Upper lobe of right lung (tissue), 1 donor: ENCODE measurements at regions not wholly inside any gene's neighbourhood (a gene's known extent, or its start where the extent isn't known, plus 50 kb on each side); places are given as distances from the start of the nearest gene placed in this dataset.
A peak's percentile ranks its signal among the peaks of the same experiment; 100 is the strongest.

Source experiments
- ATAC-seq: fragments of 200-7000 bp; cut with Tn5 transposase; one replicate; pipeline ENCODE4 v1.9.1; 2020; ENCODE audit warnings: mild to moderate bottlenecking, moderate library complexity
- DNase-seq: peaks from one replicate; pipeline ENCODE4 v3.0.0-alpha.2; 2020
- H3K27ac ChIP-seq: fragments of 200-600 bp; one replicate; pipeline ENCODE4 v1.8.0; 2022
- H3K27me3 ChIP-seq: fragments of 200-600 bp; one replicate; pipeline ENCODE4 v1.8.0; 2022; ENCODE audit warnings: mild to moderate bottlenecking
- H3K36me3 ChIP-seq: fragments of 200-600 bp; one replicate; pipeline ENCODE4 v1.8.0; 2022
- H3K4me1 ChIP-seq: fragments of 200-600 bp; one replicate; pipeline ENCODE4 v1.8.0; 2022
- H3K4me3 ChIP-seq: fragments of 200-600 bp; one replicate; pipeline ENCODE4 v1.8.0; 2022; ENCODE audit warnings: mild to moderate bottlenecking
- H3K9me3 ChIP-seq: fragments of 200-600 bp; one replicate; pipeline ENCODE4 v1.8.0; 2022
- intact Hi-C: fragments of 100-400 bp; cut with DNase I; formaldehyde crosslinking; loops from one replicate; pipeline ENCODE4 v1.11.0; 2022
- TF ChIP-seq, protein P1 (sequence below): fragments of 200-600 bp; IDR thresholded peaks from one replicate; pipeline ENCODE4 v1.8.0; 2022; ENCODE audit warnings: antibody characterized with exemption
- donor health status: DM: no; HTN: yes; CAD: no; lungs with severe emphysema.

GRCh38 chr2:104766683-104767082 lies 87.2 kb upstream of the POU3F3 start:
- Histone ChIP-seq H3K36me3 (no peaks in the 10 kb centered on the region), H3K9me3 (no peaks in the 10 kb centered on the region), H3K4me3 (no peak overlapping the region), H3K4me1 (no peaks in the 10 kb centered on the region), H3K27me3 (no peaks in the 10 kb centered on the region), H3K27ac (no peak overlapping the region)
- no peak for DNase-seq
- TF ChIP-seq, protein P1, sequence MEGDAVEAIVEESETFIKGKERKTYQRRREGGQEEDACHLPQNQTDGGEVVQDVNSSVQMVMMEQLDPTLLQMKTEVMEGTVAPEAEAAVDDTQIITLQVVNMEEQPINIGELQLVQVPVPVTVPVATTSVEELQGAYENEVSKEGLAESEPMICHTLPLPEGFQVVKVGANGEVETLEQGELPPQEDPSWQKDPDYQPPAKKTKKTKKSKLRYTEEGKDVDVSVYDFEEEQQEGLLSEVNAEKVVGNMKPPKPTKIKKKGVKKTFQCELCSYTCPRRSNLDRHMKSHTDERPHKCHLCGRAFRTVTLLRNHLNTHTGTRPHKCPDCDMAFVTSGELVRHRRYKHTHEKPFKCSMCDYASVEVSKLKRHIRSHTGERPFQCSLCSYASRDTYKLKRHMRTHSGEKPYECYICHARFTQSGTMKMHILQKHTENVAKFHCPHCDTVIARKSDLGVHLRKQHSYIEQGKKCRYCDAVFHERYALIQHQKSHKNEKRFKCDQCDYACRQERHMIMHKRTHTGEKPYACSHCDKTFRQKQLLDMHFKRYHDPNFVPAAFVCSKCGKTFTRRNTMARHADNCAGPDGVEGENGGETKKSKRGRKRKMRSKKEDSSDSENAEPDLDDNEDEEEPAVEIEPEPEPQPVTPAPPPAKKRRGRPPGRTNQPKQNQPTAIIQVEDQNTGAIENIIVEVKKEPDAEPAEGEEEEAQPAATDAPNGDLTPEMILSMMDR = no peak
- no peak for ATAC-seq
- intact Hi-C loops = no loop called here

GRCh38 chr2:104768694-104769093 lies 85.2 kb upstream of the POU3F3 start:
- H3K27ac ChIP-seq = no peak overlapping the region
- no peaks in the 10 kb centered on the region for H3K36me3 ChIP-seq
- no peak for DNase-seq
- no peaks in the 10 kb centered on the region for H3K27me3 ChIP-seq
- peak; percentile 69 for ATAC-seq
- no peaks in the 10 kb centered on the region for H3K4me1 ChIP-seq
- intact Hi-C loops = no loop called here
- H3K4me3 ChIP-seq = no peak overlapping the region
- TF ChIP-seq, protein P1 = no peak
- no peaks in the 10 kb centered on the region for H3K9me3 ChIP-seq

DNA sequence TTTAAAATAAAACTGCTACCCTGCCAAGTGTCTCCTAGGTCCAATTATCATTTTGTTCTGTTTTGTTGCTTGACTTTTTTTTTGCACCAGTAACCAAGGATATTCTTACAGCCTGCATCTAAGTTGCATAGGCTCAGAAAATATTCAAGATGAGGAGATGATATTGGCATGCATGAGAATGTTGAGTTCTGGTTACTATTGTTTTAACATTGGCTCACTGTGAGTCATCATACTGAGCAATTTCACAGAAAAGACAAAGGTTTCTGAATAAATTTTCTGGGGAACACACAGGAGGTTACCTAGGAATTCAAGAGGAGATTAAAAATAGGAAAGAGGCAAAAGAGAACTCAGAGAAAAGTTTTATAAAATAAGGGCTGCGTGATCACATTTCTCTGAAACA lies 84.8 kb upstream of the POU3F3 start:
- no peak overlapping the region for H3K27ac ChIP-seq
- DNase-seq = no peak
- H3K9me3 ChIP-seq = no peaks in the 10 kb centered on the region
- TF ChIP-seq, protein P1 = no peak
- no peaks in the 10 kb centered on the region for H3K27me3 ChIP-seq
- no peak for ATAC-seq
- H3K4me3 ChIP-seq = no peak overlapping the region
- no peaks in the 10 kb centered on the region for H3K36me3 ChIP-seq
- no peaks in the 10 kb centered on the region for H3K4me1 ChIP-seq
- intact Hi-C loops = no loop called here

DNA sequence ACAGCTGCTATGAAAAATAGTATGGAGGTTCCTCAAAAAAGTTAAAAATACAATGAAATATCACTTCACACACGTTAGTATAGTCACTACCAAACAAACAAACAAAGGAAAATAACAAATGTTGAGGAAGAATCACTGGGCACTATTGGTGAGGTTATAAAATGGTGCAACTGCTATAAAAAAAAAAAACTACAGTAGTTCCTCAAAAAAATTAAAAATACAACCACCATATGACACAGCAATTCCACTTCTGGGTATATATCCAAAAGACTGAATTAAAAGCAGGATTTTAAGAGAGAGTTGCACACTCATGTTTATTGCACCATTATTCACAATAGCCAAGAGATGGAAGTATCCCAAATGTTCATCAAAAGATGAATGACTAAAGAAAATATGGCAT lies 80.9 kb upstream of the POU3F3 start:
- Histone ChIP-seq H3K4me1 (no peaks in the 10 kb centered on the region), H3K9me3 (no peaks in the 10 kb centered on the region), H3K27ac (no peak overlapping the region), H3K27me3 (no peaks in the 10 kb centered on the region), H3K36me3 (no peaks in the 10 kb centered on the region), H3K4me3 (no peak overlapping the region)
- intact Hi-C loops = no loop called here
- TF ChIP-seq, protein P1 = no peak
- DNase-seq = no peak
- ATAC-seq = no peak

DNA sequence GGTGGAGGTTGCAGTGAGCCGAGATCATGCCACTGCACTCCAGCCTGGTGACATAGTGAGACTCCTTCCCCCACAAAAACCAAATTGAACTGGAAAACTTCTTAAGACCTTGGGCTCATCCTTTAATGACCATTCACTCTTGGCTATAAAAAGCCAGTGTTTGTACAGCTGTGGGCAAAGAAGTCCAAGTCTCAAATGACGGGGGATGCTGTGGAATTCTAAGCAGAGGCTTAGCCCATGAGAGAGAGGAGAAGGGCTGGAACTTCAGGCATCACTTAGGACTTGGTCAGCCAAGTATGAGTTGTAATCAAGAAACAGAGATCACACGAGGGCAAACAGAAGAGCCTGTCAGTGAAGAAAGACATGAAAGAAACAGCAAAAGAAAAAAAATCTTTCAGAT lies 79.3 kb upstream of the POU3F3 start:
- TF ChIP-seq, protein P1 = no peak
- ATAC-seq = no peak
- intact Hi-C loops = no loop called here
- Histone ChIP-seq H3K27me3 (no peaks in the 10 kb centered on the region), H3K4me3 (no peak overlapping the region), H3K4me1 (no peaks in the 10 kb centered on the region), H3K36me3 (no peaks in the 10 kb centered on the region), H3K27ac (no peak overlapping the region), H3K9me3 (no peaks in the 10 kb centered on the region)
- DNase-seq = no peak

DNA sequence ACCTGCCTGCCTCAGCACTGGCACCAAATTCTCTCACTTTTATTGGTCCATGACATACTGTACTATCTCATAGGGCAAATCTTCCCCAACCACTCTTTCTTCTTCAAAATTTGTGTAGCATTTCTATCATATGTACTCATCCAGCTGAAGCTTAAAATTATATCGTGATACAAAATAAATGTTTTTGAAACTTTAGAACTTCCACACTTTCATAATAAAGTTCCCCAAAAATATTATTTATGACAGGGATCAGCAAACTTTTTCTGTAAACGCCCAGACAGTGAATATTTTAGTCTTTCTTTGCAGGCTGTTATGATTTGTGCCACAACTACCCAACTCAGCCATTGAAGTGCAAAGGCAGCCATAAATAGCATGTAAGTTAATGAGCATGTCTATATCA lies 76.2 kb upstream of the POU3F3 start:
- Histone ChIP-seq H3K27me3 (no peaks in the 10 kb centered on the region), H3K4me3 (no peak overlapping the region), H3K4me1 (no peaks in the 10 kb centered on the region), H3K27ac (no peak overlapping the region), H3K9me3 (no peaks in the 10 kb centered on the region), H3K36me3 (no peaks in the 10 kb centered on the region)
- intact Hi-C loops = no loop called here
- no peak for DNase-seq
- ATAC-seq = no peak
- TF ChIP-seq, protein P1 = no peak
